ENCODE measurements at regions not wholly inside any gene's neighbourhood (a gene's known extent, or its start where the extent isn't known, plus 50 kb on each side); places are given as distances from the start of the nearest gene placed in this dataset.

DNA sequence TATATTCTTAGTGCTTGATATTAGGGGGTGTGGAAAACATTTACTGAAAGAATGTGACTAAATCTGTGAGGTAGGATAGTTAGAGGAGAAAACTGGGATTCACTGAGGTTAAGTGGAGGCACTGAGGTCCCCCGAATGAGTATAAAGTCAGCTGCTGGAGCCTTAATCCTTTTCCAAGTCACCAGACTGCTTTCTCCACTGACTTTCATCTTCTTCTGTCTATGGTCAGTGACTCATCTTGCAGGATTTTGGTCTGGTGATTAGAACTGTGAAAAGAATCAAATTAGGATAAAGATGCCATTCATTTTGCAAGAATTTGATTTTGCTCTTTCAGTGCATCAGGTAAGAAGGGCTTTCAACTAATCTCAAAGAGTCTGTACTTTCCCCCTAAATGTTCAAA, 89.3 kb upstream of the ALDH1A1 start:
- H3K9me3 Mint-ChIP-seq: no peaks in the 10 kb centered on the region
- no peaks in the 10 kb centered on the region for H3K4me1 Mint-ChIP-seq
- DNase-seq (ENCODE audit: low spot score in 2 of 2): no peak
- H3K27ac Mint-ChIP-seq: no peak overlapping the region
- H3K27me3 Mint-ChIP-seq: peaks cover 4% of the 10 kb centered on the region
- no peaks in the 10 kb centered on the region for H3K36me3 Mint-ChIP-seq
- no peak overlapping the region for H3K4me3 Mint-ChIP-seq
- no peak for ATAC-seq (ENCODE audit: low read depth)

DNA sequence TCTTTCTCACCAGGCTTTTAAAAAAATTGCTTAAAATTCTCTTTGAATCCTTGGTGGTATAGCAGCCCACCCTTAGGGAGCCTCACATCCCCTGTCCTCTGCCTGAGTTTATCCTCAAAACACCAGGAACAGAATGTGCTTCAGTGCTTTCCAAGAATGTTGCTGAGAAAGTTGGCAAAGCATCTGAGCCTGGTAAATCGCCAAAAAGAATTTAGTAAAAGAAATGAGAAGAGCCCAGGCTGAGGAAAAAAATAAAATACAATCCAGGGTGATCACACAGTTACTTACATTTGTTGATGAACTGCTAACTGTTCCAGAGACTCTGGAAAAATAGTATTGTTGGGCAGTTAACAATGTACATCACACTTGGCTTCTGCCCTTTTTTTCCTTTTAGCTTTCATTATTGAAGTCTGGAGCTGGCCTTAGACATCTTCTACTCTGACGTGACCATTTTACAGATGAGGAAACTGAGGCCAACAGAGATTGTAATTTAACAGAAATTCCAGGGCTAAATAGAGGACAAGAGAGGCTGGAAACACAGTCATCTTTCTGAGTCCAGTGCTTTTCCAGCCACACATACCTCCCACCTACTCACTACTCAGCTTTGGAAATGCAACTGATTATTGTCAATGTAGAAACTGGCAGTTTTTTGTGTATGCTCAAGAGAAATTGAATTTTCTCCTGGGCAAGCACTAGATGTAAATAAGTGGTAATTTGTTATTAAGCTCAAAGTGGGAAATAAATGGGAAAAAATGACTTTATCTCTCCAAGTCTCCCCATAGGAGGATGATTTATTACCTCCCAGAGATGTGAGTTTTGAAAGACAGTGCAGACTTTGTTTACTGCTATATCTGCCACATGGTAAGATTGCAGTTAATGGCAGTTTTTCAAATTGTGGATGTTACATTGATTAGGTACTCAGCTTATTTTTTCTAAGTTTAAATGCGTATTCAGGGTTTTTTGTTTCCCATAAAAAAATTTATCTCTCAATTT, 86.7 kb upstream of the ALDH1A1 start:
- H3K4me3 Mint-ChIP-seq: no peak overlapping the region
- no peaks in the 10 kb centered on the region for H3K36me3 Mint-ChIP-seq
- H3K9me3 Mint-ChIP-seq: no peaks in the 10 kb centered on the region
- ATAC-seq (ENCODE audit: low read depth) (no peak), DNase-seq (ENCODE audit: low spot score in 2 of 2) (no peak)
- H3K4me1 Mint-ChIP-seq: no peaks in the 10 kb centered on the region
- no peak overlapping the region for H3K27ac Mint-ChIP-seq
- peaks cover 4% of the 10 kb centered on the region for H3K27me3 Mint-ChIP-seq

DNA sequence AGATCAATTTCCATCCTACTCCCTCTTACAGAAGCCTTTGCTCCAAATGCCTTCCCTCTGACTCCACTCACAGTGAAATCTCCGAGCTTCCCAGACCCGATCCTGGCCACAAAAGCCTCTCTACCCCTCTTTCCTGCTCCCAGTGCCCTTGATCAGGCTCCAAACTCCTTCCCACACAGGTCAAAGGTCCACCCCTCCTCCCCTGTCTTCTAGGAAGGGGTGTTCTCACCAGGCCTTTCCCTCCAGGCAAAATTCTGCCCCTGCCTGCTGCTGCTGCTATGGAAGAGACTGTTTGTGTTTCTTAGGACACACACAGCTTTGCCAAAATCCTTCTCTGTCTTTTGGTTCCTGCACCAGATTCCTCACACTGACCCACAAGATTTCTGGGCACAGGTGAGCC, 85.8 kb upstream of the ALDH1A1 start:
- Mint-ChIP-seq H3K27ac (no peak overlapping the region), H3K9me3 (no peaks in the 10 kb centered on the region), H3K4me1 (no peaks in the 10 kb centered on the region), H3K27me3 (peaks cover 4% of the 10 kb centered on the region), H3K36me3 (no peaks in the 10 kb centered on the region), H3K4me3 (no peak overlapping the region)
- ATAC-seq (ENCODE audit: low read depth): no peak
- no peak for DNase-seq (ENCODE audit: low spot score in 2 of 2)

DNA sequence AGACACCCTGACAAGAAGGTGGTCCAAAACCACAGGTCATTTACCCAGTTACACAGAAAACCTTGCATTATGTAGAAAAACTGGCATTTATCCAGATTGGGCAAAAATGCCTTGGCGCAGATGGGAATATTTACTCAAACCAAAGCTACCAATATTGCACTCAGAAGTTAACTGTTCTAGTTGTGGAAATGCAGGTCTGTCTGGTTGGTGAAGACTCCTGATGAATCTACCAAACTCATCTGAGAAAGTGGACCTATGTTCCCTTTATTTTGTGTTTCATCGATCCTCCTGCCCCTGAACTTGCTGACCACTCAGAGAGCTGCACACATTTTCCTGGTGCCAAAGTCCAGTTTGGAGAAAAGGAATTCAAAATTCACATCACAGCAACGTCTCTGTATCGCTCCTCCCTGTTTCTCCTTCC, 85.2 kb upstream of the ALDH1A1 start:
- no peak overlapping the region for H3K27ac Mint-ChIP-seq
- no peaks in the 10 kb centered on the region for H3K36me3 Mint-ChIP-seq
- H3K4me1 Mint-ChIP-seq: no peaks in the 10 kb centered on the region
- peaks cover 4% of the 10 kb centered on the region for H3K27me3 Mint-ChIP-seq
- H3K9me3 Mint-ChIP-seq: no peaks in the 10 kb centered on the region
- no peak for DNase-seq (ENCODE audit: low spot score in 2 of 2)
- H3K4me3 Mint-ChIP-seq: no peak overlapping the region
- ATAC-seq (ENCODE audit: low read depth): no peak

DNA sequence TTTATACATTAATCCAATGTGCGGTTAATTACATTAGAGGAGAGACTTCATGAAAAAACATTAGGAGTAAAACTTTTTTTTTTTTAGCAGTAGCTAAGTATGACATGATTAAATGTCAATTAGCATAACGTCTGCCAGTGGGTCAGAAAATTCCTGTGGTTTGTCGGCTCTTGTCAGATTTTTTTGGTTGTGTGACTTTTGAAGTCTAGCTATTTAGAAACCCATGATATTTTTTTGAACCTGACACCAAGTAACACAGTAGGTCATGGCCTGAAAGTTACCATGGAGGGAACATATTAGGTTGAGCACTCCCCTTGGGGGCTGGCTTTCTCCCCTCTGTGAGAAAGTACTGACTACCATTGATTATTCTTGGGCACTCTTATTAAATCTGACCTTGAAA, 84.8 kb upstream of the ALDH1A1 start:
- no peaks in the 10 kb centered on the region for H3K4me1 Mint-ChIP-seq
- ATAC-seq (ENCODE audit: low read depth) (no peak), DNase-seq (ENCODE audit: low spot score in 2 of 2) (no peak)
- peaks cover 4% of the 10 kb centered on the region for H3K27me3 Mint-ChIP-seq
- no peak overlapping the region for H3K4me3 Mint-ChIP-seq
- no peak overlapping the region for H3K27ac Mint-ChIP-seq
- H3K9me3 Mint-ChIP-seq: no peaks in the 10 kb centered on the region
- no peaks in the 10 kb centered on the region for H3K36me3 Mint-ChIP-seq

DNA sequence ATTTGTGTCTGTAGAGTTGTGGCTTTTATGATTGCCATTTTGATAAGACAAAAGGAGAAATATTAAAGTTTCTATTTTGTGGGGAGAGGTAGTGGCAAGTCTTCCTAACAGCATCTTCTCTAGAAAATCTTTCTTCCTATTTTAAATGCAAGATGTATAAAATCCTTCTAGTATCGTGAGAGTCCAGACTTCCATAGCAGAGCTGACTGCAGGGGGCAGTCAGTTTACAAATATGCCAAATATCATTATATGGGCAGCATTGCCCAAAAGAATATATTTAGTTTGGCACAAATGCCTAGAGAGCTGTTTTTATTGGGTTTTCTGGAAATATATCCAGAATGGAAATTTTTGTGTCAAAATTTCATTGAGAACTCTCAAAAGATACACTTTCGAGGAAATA, 82.1 kb upstream of the ALDH1A1 start:
- no peak for ATAC-seq (ENCODE audit: low read depth)
- Mint-ChIP-seq H3K9me3 (no peaks in the 10 kb centered on the region), H3K27ac (no peak overlapping the region), H3K4me3 (no peak overlapping the region), H3K27me3 (peaks cover 4% of the 10 kb centered on the region), H3K36me3 (no peaks in the 10 kb centered on the region), H3K4me1 (no peaks in the 10 kb centered on the region)
- DNase-seq (ENCODE audit: low spot score in 2 of 2): no peak

DNA sequence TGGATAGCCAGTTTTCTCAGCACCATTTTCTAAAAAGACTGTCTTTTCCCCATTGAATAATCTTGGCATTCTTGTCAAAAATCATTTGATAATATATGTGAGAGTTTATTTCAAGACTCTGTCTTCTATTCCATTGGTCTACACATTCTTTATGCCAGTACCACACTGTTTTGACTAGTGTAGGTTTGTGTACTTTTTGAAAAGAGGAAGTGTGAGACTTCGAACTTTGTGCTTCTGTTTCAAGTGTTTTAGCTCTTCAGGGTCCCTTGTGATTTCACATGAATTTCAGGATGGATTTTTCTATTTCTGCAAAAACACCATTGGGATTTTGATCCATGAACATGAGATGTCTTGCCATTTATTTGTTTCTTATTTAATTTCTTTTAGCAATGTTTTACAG, 78.5 kb upstream of the ALDH1A1 start:
- no peak overlapping the region for H3K4me3 Mint-ChIP-seq
- H3K4me1 Mint-ChIP-seq: peaks cover 5% of the 10 kb centered on the region
- H3K27me3 Mint-ChIP-seq: no peaks in the 10 kb centered on the region
- ATAC-seq (ENCODE audit: low read depth) (peak; percentile 29), DNase-seq (ENCODE audit: low spot score in 2 of 2) (no peak)
- H3K36me3 Mint-ChIP-seq: no peaks in the 10 kb centered on the region
- no peak overlapping the region for H3K27ac Mint-ChIP-seq
- H3K9me3 Mint-ChIP-seq: no peaks in the 10 kb centered on the region

DNA sequence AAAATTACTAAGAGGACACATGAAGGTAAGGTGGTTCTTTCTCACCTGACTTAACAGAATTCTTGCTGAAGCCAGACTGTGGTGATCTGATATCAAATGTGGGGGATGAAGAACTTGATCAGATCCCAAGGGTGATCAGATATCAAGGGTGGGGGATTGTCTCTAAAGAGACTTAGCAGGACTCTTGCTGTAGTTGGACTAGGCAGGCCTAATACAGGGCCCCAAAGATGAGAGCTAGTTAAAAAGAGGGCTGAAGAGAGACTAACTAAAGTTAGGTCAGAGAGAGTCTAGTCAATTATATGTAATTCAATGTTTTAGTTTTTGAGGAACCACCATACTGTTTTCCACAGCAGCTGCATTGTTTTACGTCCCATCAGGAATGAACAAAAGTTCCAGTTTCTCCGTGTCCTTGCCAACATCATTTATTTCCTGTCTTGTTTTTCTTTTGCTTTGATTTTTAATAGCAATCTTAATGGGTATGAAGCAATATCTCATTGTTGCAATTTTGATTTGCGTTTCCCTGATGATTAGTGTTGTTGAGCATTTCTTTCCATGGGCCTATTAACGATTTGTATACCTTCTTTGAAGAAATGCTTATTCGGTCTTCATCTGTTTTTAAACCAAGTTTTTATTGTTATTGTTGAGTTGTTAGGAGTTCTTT, 77.6 kb upstream of the ALDH1A1 start:
- ATAC-seq (ENCODE audit: low read depth): no peak
- Mint-ChIP-seq H3K27ac (no peak overlapping the region), H3K36me3 (no peaks in the 10 kb centered on the region), H3K27me3 (no peaks in the 10 kb centered on the region), H3K4me1 (peaks cover 11% of the 10 kb centered on the region), H3K9me3 (no peaks in the 10 kb centered on the region), H3K4me3 (no peak overlapping the region)
- DNase-seq (ENCODE audit: low spot score in 2 of 2): no peak

DNA sequence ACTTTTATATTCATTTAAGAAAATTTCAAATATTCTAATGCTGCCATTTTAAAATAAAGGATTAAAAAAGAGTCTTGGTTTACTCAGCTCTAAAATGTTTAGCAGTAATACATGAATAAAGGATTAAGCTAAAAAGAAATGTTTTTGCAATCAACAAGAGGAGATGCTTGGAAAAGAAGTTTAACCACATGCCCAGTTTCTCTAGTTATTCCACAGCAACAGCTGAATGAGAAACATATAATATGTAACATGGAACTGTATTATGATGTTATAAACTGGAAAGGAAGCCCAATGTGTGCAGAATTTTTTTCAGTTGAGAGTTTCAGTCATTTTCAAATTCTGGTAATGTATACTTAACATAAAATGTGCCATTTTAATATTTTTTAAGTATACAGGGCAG, 76.5 kb upstream of the ALDH1A1 start:
- no peak for ATAC-seq (ENCODE audit: low read depth)
- Mint-ChIP-seq H3K9me3 (no peaks in the 10 kb centered on the region), H3K4me1 (peaks cover 12% of the 10 kb centered on the region), H3K27me3 (no peaks in the 10 kb centered on the region), H3K36me3 (no peaks in the 10 kb centered on the region), H3K4me3 (no peak overlapping the region), H3K27ac (no peak overlapping the region)
- DNase-seq (ENCODE audit: low spot score in 2 of 2): no peak

DNA sequence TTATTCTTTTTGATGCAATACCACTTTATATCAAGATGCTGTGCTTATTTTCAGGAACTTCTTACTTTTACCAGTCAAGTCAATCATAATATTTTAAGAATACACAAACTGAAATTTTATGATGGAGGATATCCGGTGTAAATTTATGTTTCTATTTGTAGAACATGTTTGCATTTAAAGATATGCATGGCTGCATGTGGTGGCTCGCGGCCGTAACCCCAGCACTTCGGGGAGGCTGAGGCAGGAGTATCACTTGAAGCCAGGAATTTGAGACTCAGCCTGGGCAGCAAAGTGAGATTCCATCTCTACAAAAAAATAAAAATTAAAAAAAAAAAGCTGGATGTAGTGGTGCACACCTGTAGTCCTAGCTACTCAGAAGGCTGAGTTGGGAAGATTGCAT, 73.5 kb upstream of the ALDH1A1 start:
- H3K4me3 Mint-ChIP-seq: no peak overlapping the region

DNA sequence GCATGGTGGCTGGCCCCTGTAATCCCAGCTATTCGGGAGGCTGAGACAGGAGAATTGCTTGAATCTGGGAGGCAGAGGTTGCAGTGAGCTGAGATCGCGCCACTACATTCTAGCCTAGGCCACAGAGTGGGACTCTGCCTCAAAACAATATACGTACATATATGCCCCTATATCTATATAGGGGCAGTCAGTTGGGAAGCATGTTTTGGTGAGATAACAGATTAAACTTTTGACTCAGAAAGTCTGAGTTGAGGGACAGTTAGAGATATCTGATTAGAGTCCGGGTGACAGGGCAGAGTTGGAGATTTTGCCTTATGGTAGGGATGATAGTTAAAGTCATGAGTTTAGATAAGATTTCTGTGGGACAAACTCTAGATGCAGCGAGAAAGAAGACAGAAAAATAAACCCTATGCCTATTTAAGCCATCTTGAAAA, 71.8 kb upstream of the ALDH1A1 start:
- no peak overlapping the region for H3K27ac Mint-ChIP-seq
- peaks cover 17% of the 10 kb centered on the region for H3K4me1 Mint-ChIP-seq
- no peak overlapping the region for H3K4me3 Mint-ChIP-seq
- ATAC-seq (ENCODE audit: low read depth): no peak
- H3K9me3 Mint-ChIP-seq: no peaks in the 10 kb centered on the region
- H3K27me3 Mint-ChIP-seq: peaks cover 1% of the 10 kb centered on the region
- no peak for DNase-seq (ENCODE audit: low spot score in 2 of 2)
- H3K36me3 Mint-ChIP-seq: no peaks in the 10 kb centered on the region

More for the DNA sequence above, 73.5 kb upstream of the ALDH1A1 start:
- peaks cover 17% of the 10 kb centered on the region for H3K4me1 Mint-ChIP-seq
- H3K27ac Mint-ChIP-seq: no peak overlapping the region
- no peaks in the 10 kb centered on the region for H3K36me3 Mint-ChIP-seq
- DNase-seq (ENCODE audit: low spot score in 2 of 2): no peak
- no peak for ATAC-seq (ENCODE audit: low read depth)
- H3K9me3 Mint-ChIP-seq: no peaks in the 10 kb centered on the region
- H3K27me3 Mint-ChIP-seq: no peaks in the 10 kb centered on the region

DNA sequence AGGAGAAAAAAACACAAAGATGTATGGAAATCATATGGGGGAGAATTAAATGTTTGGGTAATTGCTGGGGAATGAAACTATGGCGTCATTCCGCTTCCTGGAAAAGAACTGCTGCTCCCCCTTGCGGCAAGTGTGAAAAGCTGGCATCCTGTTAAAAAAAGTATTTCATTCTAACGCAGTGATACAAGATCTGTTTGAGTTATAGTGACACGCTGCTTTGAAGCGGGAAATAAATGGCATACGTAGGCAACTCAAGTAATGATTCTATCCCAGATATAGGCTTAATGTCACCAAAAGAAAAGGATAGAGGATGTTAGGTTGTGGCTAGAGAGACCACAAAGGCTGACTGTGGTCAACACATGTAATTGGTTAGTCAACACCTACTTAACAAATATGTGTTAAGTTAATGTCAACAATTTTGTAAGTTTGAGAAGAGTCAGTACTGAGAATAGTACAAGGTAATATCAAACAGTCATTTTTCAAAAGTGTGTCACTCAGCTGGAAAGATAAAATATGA, 70.2 kb upstream of the ALDH1A1 start:
- Mint-ChIP-seq H3K36me3 (no peaks in the 10 kb centered on the region), H3K4me3 (no peak overlapping the region), H3K27me3 (peaks cover 1% of the 10 kb centered on the region), H3K27ac (peak overlapping the region; percentile 19), H3K9me3 (no peaks in the 10 kb centered on the region), H3K4me1 (peaks cover 17% of the 10 kb centered on the region)
- ATAC-seq (ENCODE audit: low read depth) (no peak), DNase-seq (ENCODE audit: low spot score in 2 of 2) (peak in 1 of 2 donors; percentile 3)

DNA sequence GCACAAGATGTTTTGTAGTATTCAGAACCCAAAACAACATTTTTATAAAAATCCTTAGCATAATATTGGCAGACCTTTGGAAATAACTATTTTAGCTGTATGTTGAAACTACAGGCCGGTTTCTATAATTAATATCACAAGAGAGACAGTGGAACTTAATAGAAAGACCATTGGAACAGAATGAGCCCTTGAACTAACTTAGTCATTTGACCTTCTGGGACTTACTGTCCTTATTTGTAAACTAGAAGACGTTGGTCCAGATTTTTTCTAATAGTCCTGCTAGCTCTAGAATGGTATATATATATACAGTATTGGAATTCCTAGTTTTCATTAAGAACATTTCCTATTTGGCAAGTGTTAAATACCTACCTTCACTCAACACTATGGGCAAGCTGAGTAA, 69.5 kb upstream of the ALDH1A1 start:
- H3K27me3 Mint-ChIP-seq: peaks cover 1% of the 10 kb centered on the region
- H3K4me1 Mint-ChIP-seq: peaks cover 16% of the 10 kb centered on the region
- DNase-seq (ENCODE audit: low spot score in 2 of 2): no peak
- no peak for ATAC-seq (ENCODE audit: low read depth)
- no peaks in the 10 kb centered on the region for H3K36me3 Mint-ChIP-seq
- no peak overlapping the region for H3K27ac Mint-ChIP-seq
- H3K9me3 Mint-ChIP-seq: no peaks in the 10 kb centered on the region
- no peak overlapping the region for H3K4me3 Mint-ChIP-seq

DNA sequence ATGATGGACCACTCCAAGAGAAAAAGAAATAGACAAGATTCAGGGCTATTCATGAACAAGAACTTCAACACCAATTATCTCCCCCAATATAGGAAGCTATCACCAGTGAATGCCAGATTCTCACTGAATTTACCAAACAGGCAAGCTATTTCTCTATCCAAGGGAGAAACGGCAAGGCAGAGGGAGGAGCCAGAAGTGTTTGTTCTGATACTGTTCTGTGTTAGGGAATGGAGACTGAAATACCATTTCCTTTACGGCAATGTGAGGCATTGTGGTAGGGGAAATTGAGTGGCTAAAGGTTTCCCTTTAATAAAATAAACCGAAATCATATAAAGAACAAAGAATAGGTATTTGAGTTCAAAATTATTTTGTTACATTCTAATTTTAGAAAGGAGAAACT, 68.0 kb upstream of the ALDH1A1 start:
- peaks cover 9% of the 10 kb centered on the region for H3K4me1 Mint-ChIP-seq
- no peak for ATAC-seq (ENCODE audit: low read depth)

More for the DNA sequence above, 68.0 kb upstream of the ALDH1A1 start:
- no peaks in the 10 kb centered on the region for H3K36me3 Mint-ChIP-seq
- no peaks in the 10 kb centered on the region for H3K9me3 Mint-ChIP-seq
- H3K27ac Mint-ChIP-seq: no peak overlapping the region
- no peak for DNase-seq (ENCODE audit: low spot score in 2 of 2)
- no peak overlapping the region for H3K4me3 Mint-ChIP-seq
- H3K27me3 Mint-ChIP-seq: peaks cover 1% of the 10 kb centered on the region
